H1 (cell line): ENCODE measurements at regions not wholly inside any gene's neighbourhood (a gene's known extent, or its start where the extent isn't known, plus 50 kb on each side); places are given as distances from the start of the nearest gene placed in this dataset.

ENCODE experiments used
- CTCF ChIA-PET: fragments of 300-600 bp; sonication (Branson Sonifier 250); formaldehyde crosslinking; loops from one replicate; lab custom pipeline; 2021; ENCODE audit not compliant: partially characterized antibody; lab: Charles Lee
- POLR2A ChIA-PET: fragments of 300-600 bp; sonication (Branson Sonifier 250); formaldehyde crosslinking; loops from one replicate; lab custom pipeline; 2021; ENCODE audit warnings: inconsistent platforms; ENCODE audit not compliant: partially characterized antibody; lab: Charles Lee
- DNase-seq, 2 experiments: peaks; one replicate each; pipeline versions ENCODE4 v3.0.0 to v3.0.0-alpha.2; 2010 to 2022; ENCODE audit warnings: low spot score in 2 of 2, low read depth in 1 of 2, mixed read lengths in 1 of 2
- FAIRE-seq: peaks from 2 replicates; lab custom pipeline; 2011; peaks lifted over from hg19 to GRCh38; lab: Jason Lieb, UNC
- H2AFZ ChIP-seq: 2 replicates; pipeline ENCODE4 v1.8.1; 2012; ENCODE audit warnings: low read length, inconsistent platforms
- H2AK5ac ChIP-seq: 2 replicates; pipeline ENCODE4 v1.6.1; 2013; ENCODE audit warnings: low read depth, low read length
- H2BK120ac ChIP-seq: replicated peaks from 2 replicates; pipeline ENCODE3; 2013; ENCODE audit warnings: low read depth, low read length, inconsistent platforms
- H2BK12ac ChIP-seq: 2 replicates; pipeline ENCODE4 v1.6.1; 2013; ENCODE audit warnings: low read depth, low read length
- H2BK15ac ChIP-seq: 2 replicates; pipeline ENCODE4 v1.6.1; 2013; ENCODE audit warnings: low read length
- H2BK20ac ChIP-seq: 2 replicates; pipeline ENCODE4 v1.6.1; 2013; ENCODE audit warnings: low read length
- H2BK5ac ChIP-seq: 2 replicates; pipeline ENCODE4 v1.6.1; 2013; ENCODE audit warnings: low read depth, low read length
- H3K14ac ChIP-seq: 2 replicates; pipeline ENCODE4 v1.6.1; 2013; ENCODE audit warnings: inconsistent platforms; ENCODE audit not compliant: insufficient read length
- H3K18ac ChIP-seq: 2 replicates; pipeline ENCODE4 v1.6.1; 2013; ENCODE audit warnings: low read length; ENCODE audit errors: extremely low read depth
- H3K23ac ChIP-seq: 2 replicates; pipeline ENCODE4 v1.6.1; 2013; ENCODE audit warnings: inconsistent platforms; ENCODE audit not compliant: insufficient read length
- H3K23me2 ChIP-seq: 2 replicates; pipeline ENCODE4 v1.6.1; 2013; ENCODE audit warnings: low read depth, low read length
- H3K27ac ChIP-seq: 2 replicates; pipeline ENCODE4 v1.6.1; 2011; ENCODE audit warnings: low read depth, low read length, inconsistent platforms
- H3K27me3 ChIP-seq, 4 experiments: replicated peaks in 1 of 4; 1 replicate in 1 of 4; 2 replicates in 3 of 4; pipeline versions ENCODE4 v1.6.1 to v1.8.1; 2011 to 2013; ENCODE audit warnings: low read length in 3 of 4, mild to moderate bottlenecking in 3 of 4, inconsistent platforms in 2 of 4, mixed read lengths in 2 of 4, moderate library complexity in 1 of 4; ENCODE audit not compliant: control insufficient read depth in 3 of 4, insufficient read depth in 3 of 4; ENCODE audit errors: extremely low read depth in 1 of 4
- H3K36me3 ChIP-seq, 4 experiments: 2 replicates each; pipeline versions ENCODE4 v1.6.1 to v1.8.1; 2011 to 2013; ENCODE audit warnings: mild to moderate bottlenecking in 4 of 4, low read length in 3 of 4, moderate library complexity in 2 of 4, control low read depth in 1 of 4, inconsistent platforms in 1 of 4; ENCODE audit not compliant: insufficient read depth in 4 of 4, control insufficient read depth in 2 of 4
- H3K4ac ChIP-seq: replicated peaks from 2 replicates; pipeline ENCODE3; 2013; ENCODE audit warnings: low read length, low read depth, mixed read lengths, inconsistent platforms; ENCODE audit not compliant: insufficient read length
- H3K4me1 ChIP-seq, 4 experiments: replicated peaks in 1 of 4; 1 replicate in 1 of 4; 2 replicates in 3 of 4; pipeline versions ENCODE4 v1.6.1 to v1.8.1; 2011 to 2013; ENCODE audit warnings: low read length in 3 of 4, inconsistent platforms in 2 of 4, mixed read lengths in 1 of 4; ENCODE audit not compliant: insufficient read depth in 4 of 4, control insufficient read depth in 3 of 4
- H3K4me2 ChIP-seq, 2 experiments: 2 replicates each; pipeline versions ENCODE4 v1.6.1 to v1.8.1; 2011 to 2013; ENCODE audit warnings: low read depth in 2 of 2, low read length in 2 of 2, control low read depth in 1 of 2, inconsistent platforms in 1 of 2, mild to moderate bottlenecking in 1 of 2; ENCODE audit not compliant: insufficient read depth in 1 of 2
- H3K4me3 ChIP-seq, 4 experiments: fragments of 200-600, 300-600 bp in 1 of 4; sonication (generic), shearing (Covaris generic), sonication (Bioruptor Twin) in 1 of 4; 2 replicates each; pipeline versions ENCODE4 v1.5.1 to v1.8.1; 2011 to 2016; ENCODE audit warnings: low read length in 4 of 4, low read depth in 3 of 4, control low read depth in 2 of 4, inconsistent platforms in 2 of 4, mild to moderate bottlenecking in 2 of 4, mixed read lengths in 1 of 4, moderate library complexity in 1 of 4; ENCODE audit not compliant: insufficient read depth in 2 of 4; ENCODE audit errors: extremely low read depth in 1 of 4
- H3K56ac ChIP-seq: replicated peaks from 2 replicates; pipeline ENCODE3; 2013; ENCODE audit warnings: low read depth, mild to moderate bottlenecking, mixed read lengths, low read length, inconsistent platforms; ENCODE audit not compliant: insufficient read length
- H3K79me1 ChIP-seq: 2 replicates; pipeline ENCODE4 v1.6.1; 2013; ENCODE audit warnings: low read depth, low read length, control low read depth
- H3K79me2 ChIP-seq, 2 experiments: 2 replicates each; pipeline versions ENCODE4 v1.6.1 to v1.8.1; 2012 to 2013; ENCODE audit warnings: low read length in 2 of 2, mild to moderate bottlenecking in 2 of 2, inconsistent platforms in 1 of 2; ENCODE audit not compliant: insufficient read depth in 2 of 2, control insufficient read depth in 1 of 2
- H3K9ac ChIP-seq, 4 experiments: replicated peaks in 1 of 4; 1 replicate in 1 of 4; 2 replicates in 3 of 4; pipeline versions ENCODE4 v1.6.1 to v1.8.1; 2011 to 2013; ENCODE audit warnings: low read depth in 3 of 4, low read length in 3 of 4, control low read depth in 2 of 4, mild to moderate bottlenecking in 2 of 4, moderate library complexity in 2 of 4, inconsistent platforms in 1 of 4; ENCODE audit errors: extremely low read depth in 1 of 4
- H3K9me3 ChIP-seq, 2 experiments: 2 replicates each; pipeline versions ENCODE4 v1.6.1 to v1.8.1; 2012 to 2013; ENCODE audit warnings: mild to moderate bottlenecking in 2 of 2, moderate library complexity in 2 of 2, control low read depth in 1 of 2, inconsistent platforms in 1 of 2, low read depth in 1 of 2, low read length in 1 of 2, mixed read lengths in 1 of 2; ENCODE audit not compliant: insufficient read depth in 2 of 2
- H4K20me1 ChIP-seq, 2 experiments: replicated peaks in 1 of 2; 2 replicates each; pipeline versions ENCODE3 to v1.8.1; 2011 to 2013; ENCODE audit warnings: inconsistent platforms in 2 of 2, low read length in 2 of 2, mild to moderate bottlenecking in 1 of 2; ENCODE audit not compliant: insufficient read depth in 2 of 2, control insufficient read depth in 1 of 2
- H4K5ac ChIP-seq: 2 replicates; pipeline ENCODE4 v1.6.1; 2013; ENCODE audit warnings: low read length, low read depth, mixed read lengths, inconsistent platforms; ENCODE audit not compliant: insufficient read length
- H4K8ac ChIP-seq: 2 replicates; pipeline ENCODE4 v1.8.0; 2013; ENCODE audit warnings: mild to moderate bottlenecking, moderate library complexity, low read length, inconsistent platforms; ENCODE audit not compliant: insufficient read depth; ENCODE audit errors: extremely low read depth
- H4K91ac ChIP-seq: replicated peaks from 2 replicates; pipeline ENCODE3; 2013; ENCODE audit warnings: low read length, mixed read lengths, inconsistent platforms; ENCODE audit not compliant: insufficient read length
- RAD21 ChIP-seq, 2 experiments: IDR thresholded peaks in 1 of 2; conservative IDR thresholded peaks in 1 of 2; 2 replicates each; pipeline ENCODE4 v1.6.1; 2011; ENCODE audit warnings: low read depth in 2 of 2, low read length in 2 of 2, improper control_type of control experiment in 1 of 2, inconsistent platforms in 1 of 2, mild to moderate bottlenecking in 1 of 2, moderate library complexity in 1 of 2
- RBBP5 ChIP-seq: IDR thresholded peaks from 2 replicates; pipeline ENCODE4 v1.7.1; 2012; ENCODE audit warnings: low read depth, mild to moderate bottlenecking, inconsistent platforms, low read length, moderate library complexity, borderline replicate concordance
- YY1 ChIP-seq: IDR thresholded peaks from 2 replicates; pipeline ENCODE4 v1.6.1; 2011; ENCODE audit warnings: low read depth, mild to moderate bottlenecking, low read length
- WGBS, 2 experiments: shearing (Covaris generic) in 1 of 2; methylation state at CpG; one replicate each; pipeline versions ENCODE4 v1.1.6 to v1.1.7; 2013 to 2015; ENCODE audit warnings: low lambda C conversion rate in 2 of 2, mixed read lengths in 2 of 2, inconsistent platforms in 1 of 2, low coverage in 1 of 2, missing lambda C conversion rate in 1 of 2; ENCODE audit not compliant: insufficient replicate concordance in 2 of 2, insufficient coverage in 1 of 2, insufficient read length in 1 of 2; ENCODE audit errors: extremely low coverage in 1 of 2, missing lambda C conversion rate in 1 of 2; 5-methylcytosine and 5-hydroxymethylcytosine counted together
- TF ChIP-seq, protein P1 (sequence below): IDR thresholded peaks from 2 replicates; pipeline ENCODE4 v1.6.1; 2012; ENCODE audit warnings: low read length, inconsistent platforms

DNA sequence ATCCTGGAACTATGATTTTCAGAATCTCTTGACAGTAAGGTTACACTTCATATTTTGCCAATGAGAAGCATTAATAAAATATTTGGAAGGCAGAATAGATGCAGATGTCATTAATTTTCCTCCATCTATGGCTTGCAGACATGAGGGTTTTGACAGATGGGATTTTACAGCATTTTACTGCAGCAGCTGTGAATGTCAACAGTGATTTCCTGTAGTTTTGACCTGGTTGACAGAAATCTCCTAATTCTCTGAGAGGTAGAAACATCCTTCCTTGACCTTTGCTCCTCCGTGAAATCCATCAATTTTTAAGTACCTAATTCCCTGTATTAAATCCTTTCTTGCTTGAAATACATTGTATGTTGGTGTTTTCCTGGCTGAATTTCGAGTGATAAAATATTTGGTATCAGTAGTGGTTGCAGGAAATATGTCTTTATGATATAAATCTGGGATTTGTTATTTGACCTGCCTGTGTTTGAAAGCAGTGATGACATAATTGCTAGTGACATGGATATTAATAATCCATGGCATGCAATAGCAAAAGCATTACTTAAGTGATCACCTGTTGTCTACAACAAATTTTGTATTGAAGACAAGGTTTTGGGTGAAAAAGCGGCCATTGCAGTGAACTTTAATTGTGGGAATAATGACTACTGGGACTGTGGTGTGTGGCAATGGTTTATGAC is 73.9 kb downstream of the HLX start:
- no peak overlapping the region for H4K5ac ChIP-seq
- DNase-seq, result no peak
- H2BK5ac ChIP-seq, result no peak overlapping the region
- H3K56ac ChIP-seq, result no peak overlapping the region
- no peak overlapping the region for H3K4me2 ChIP-seq
- ChIA-PET POLR2A (no interaction called here), CTCF (no interaction called here)
- H3K9me3 ChIP-seq, result peaks cover 3 to 9% of the 10 kb centered on the region in 2 experiments; a peak in 2 of 4 replicates
- no peak for FAIRE-seq
- H3K4ac ChIP-seq, result no peak overlapping the region
- no peak overlapping the region for H2BK12ac ChIP-seq
- no peaks in the 10 kb centered on the region for H3K79me1 ChIP-seq
- H2AFZ ChIP-seq, result no peak overlapping the region
- no peak overlapping the region for H4K91ac ChIP-seq
- H2AK5ac ChIP-seq, result no peak overlapping the region
- H3K27ac ChIP-seq, result no peak overlapping the region
- H4K20me1 ChIP-seq, result no peaks in the 10 kb centered on the region
- no peak overlapping the region for H2BK120ac ChIP-seq
- TF ChIP-seq YY1 (no peak), RAD21 (IDR thresholded peaks at IDR 0.05 in 1 of 2, conservative IDR thresholded peaks at IDR 0.05 in 1 of 2; ENCODE audit: low read depth in 2 of 2, low read length in 2 of 2) (no peak), RBBP5 (no peak)
- TF ChIP-seq, protein P1, sequence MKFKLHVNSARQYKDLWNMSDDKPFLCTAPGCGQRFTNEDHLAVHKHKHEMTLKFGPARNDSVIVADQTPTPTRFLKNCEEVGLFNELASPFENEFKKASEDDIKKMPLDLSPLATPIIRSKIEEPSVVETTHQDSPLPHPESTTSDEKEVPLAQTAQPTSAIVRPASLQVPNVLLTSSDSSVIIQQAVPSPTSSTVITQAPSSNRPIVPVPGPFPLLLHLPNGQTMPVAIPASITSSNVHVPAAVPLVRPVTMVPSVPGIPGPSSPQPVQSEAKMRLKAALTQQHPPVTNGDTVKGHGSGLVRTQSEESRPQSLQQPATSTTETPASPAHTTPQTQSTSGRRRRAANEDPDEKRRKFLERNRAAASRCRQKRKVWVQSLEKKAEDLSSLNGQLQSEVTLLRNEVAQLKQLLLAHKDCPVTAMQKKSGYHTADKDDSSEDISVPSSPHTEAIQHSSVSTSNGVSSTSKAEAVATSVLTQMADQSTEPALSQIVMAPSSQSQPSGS, result no peak
- no peak overlapping the region for H3K14ac ChIP-seq
- no peaks in the 10 kb centered on the region for H3K23me2 ChIP-seq
- no peaks in the 10 kb centered on the region for H3K27me3 ChIP-seq
- no peak overlapping the region for H2BK15ac ChIP-seq
- no peaks in the 10 kb centered on the region for H3K4me1 ChIP-seq
- H3K4me3 ChIP-seq, result no peak overlapping the region
- no peaks in the 10 kb centered on the region for H3K36me3 ChIP-seq
- H3K23ac ChIP-seq, result no peak overlapping the region
- no peak overlapping the region for H3K18ac ChIP-seq
- 49% methylated on average over 3 of the region's 3 CpGs; no CpG with 5 or more reads in 1 of the 2 experiments for WGBS, 2 experiments
- H3K9ac ChIP-seq, result no peak overlapping the region
- H4K8ac ChIP-seq, result no peak overlapping the region
- no peaks in the 10 kb centered on the region for H3K79me2 ChIP-seq
- H2BK20ac ChIP-seq, result no peak overlapping the region
